H1 (cell line): ENCODE measurements at regions not wholly inside any gene's neighbourhood (a gene's known extent, or its start where the extent isn't known, plus 50 kb on each side); places are given as distances from the start of the nearest gene placed in this dataset.

Experiments used
- CTCF ChIA-PET: fragments of 300-600 bp; sonication (Branson Sonifier 250); formaldehyde crosslinking; loops from one replicate; lab custom pipeline; 2021; ENCODE audit not compliant: partially characterized antibody; lab: Charles Lee
- POLR2A ChIA-PET: fragments of 300-600 bp; sonication (Branson Sonifier 250); formaldehyde crosslinking; loops from one replicate; lab custom pipeline; 2021; ENCODE audit warnings: inconsistent platforms; ENCODE audit not compliant: partially characterized antibody; lab: Charles Lee
- DNase-seq, 2 experiments: peaks; one replicate each; pipeline versions ENCODE4 v3.0.0 to v3.0.0-alpha.2; 2010 to 2022; ENCODE audit warnings: low spot score in 2 of 2, low read depth in 1 of 2, mixed read lengths in 1 of 2
- FAIRE-seq: peaks from 2 replicates; lab custom pipeline; 2011; peaks lifted over from hg19 to GRCh38; lab: Jason Lieb, UNC
- H2AFZ ChIP-seq: 2 replicates; pipeline ENCODE4 v1.8.1; 2012; ENCODE audit warnings: low read length, inconsistent platforms
- H2AK5ac ChIP-seq: 2 replicates; pipeline ENCODE4 v1.6.1; 2013; ENCODE audit warnings: low read depth, low read length
- H2BK120ac ChIP-seq: replicated peaks from 2 replicates; pipeline ENCODE3; 2013; ENCODE audit warnings: low read depth, low read length, inconsistent platforms
- H2BK12ac ChIP-seq: 2 replicates; pipeline ENCODE4 v1.6.1; 2013; ENCODE audit warnings: low read depth, low read length
- H2BK15ac ChIP-seq: 2 replicates; pipeline ENCODE4 v1.6.1; 2013; ENCODE audit warnings: low read length
- H2BK20ac ChIP-seq: 2 replicates; pipeline ENCODE4 v1.6.1; 2013; ENCODE audit warnings: low read length
- H2BK5ac ChIP-seq: 2 replicates; pipeline ENCODE4 v1.6.1; 2013; ENCODE audit warnings: low read depth, low read length
- H3K14ac ChIP-seq: 2 replicates; pipeline ENCODE4 v1.6.1; 2013; ENCODE audit warnings: inconsistent platforms; ENCODE audit not compliant: insufficient read length
- H3K18ac ChIP-seq: 2 replicates; pipeline ENCODE4 v1.6.1; 2013; ENCODE audit warnings: low read length; ENCODE audit errors: extremely low read depth
- H3K23ac ChIP-seq: 2 replicates; pipeline ENCODE4 v1.6.1; 2013; ENCODE audit warnings: inconsistent platforms; ENCODE audit not compliant: insufficient read length
- H3K23me2 ChIP-seq: 2 replicates; pipeline ENCODE4 v1.6.1; 2013; ENCODE audit warnings: low read depth, low read length
- H3K27ac ChIP-seq: 2 replicates; pipeline ENCODE4 v1.6.1; 2011; ENCODE audit warnings: low read depth, low read length, inconsistent platforms
- H3K27me3 ChIP-seq, 4 experiments: replicated peaks in 1 of 4; 1 replicate in 1 of 4; 2 replicates in 3 of 4; pipeline versions ENCODE4 v1.6.1 to v1.8.1; 2011 to 2013; ENCODE audit warnings: low read length in 3 of 4, mild to moderate bottlenecking in 3 of 4, inconsistent platforms in 2 of 4, mixed read lengths in 2 of 4, moderate library complexity in 1 of 4; ENCODE audit not compliant: control insufficient read depth in 3 of 4, insufficient read depth in 3 of 4; ENCODE audit errors: extremely low read depth in 1 of 4
- H3K36me3 ChIP-seq, 4 experiments: 2 replicates each; pipeline versions ENCODE4 v1.6.1 to v1.8.1; 2011 to 2013; ENCODE audit warnings: mild to moderate bottlenecking in 4 of 4, low read length in 3 of 4, moderate library complexity in 2 of 4, control low read depth in 1 of 4, inconsistent platforms in 1 of 4; ENCODE audit not compliant: insufficient read depth in 4 of 4, control insufficient read depth in 2 of 4
- H3K4ac ChIP-seq: replicated peaks from 2 replicates; pipeline ENCODE3; 2013; ENCODE audit warnings: low read length, low read depth, mixed read lengths, inconsistent platforms; ENCODE audit not compliant: insufficient read length
- H3K4me1 ChIP-seq, 4 experiments: replicated peaks in 1 of 4; 1 replicate in 1 of 4; 2 replicates in 3 of 4; pipeline versions ENCODE4 v1.6.1 to v1.8.1; 2011 to 2013; ENCODE audit warnings: low read length in 3 of 4, inconsistent platforms in 2 of 4, mixed read lengths in 1 of 4; ENCODE audit not compliant: insufficient read depth in 4 of 4, control insufficient read depth in 3 of 4
- H3K4me2 ChIP-seq, 2 experiments: 2 replicates each; pipeline versions ENCODE4 v1.6.1 to v1.8.1; 2011 to 2013; ENCODE audit warnings: low read depth in 2 of 2, low read length in 2 of 2, control low read depth in 1 of 2, inconsistent platforms in 1 of 2, mild to moderate bottlenecking in 1 of 2; ENCODE audit not compliant: insufficient read depth in 1 of 2
- H3K4me3 ChIP-seq, 4 experiments: fragments of 200-600, 300-600 bp in 1 of 4; sonication (generic), shearing (Covaris generic), sonication (Bioruptor Twin) in 1 of 4; 2 replicates each; pipeline versions ENCODE4 v1.5.1 to v1.8.1; 2011 to 2016; ENCODE audit warnings: low read length in 4 of 4, low read depth in 3 of 4, control low read depth in 2 of 4, inconsistent platforms in 2 of 4, mild to moderate bottlenecking in 2 of 4, mixed read lengths in 1 of 4, moderate library complexity in 1 of 4; ENCODE audit not compliant: insufficient read depth in 2 of 4; ENCODE audit errors: extremely low read depth in 1 of 4
- H3K56ac ChIP-seq: replicated peaks from 2 replicates; pipeline ENCODE3; 2013; ENCODE audit warnings: low read depth, mild to moderate bottlenecking, mixed read lengths, low read length, inconsistent platforms; ENCODE audit not compliant: insufficient read length
- H3K79me1 ChIP-seq: 2 replicates; pipeline ENCODE4 v1.6.1; 2013; ENCODE audit warnings: low read depth, low read length, control low read depth
- H3K79me2 ChIP-seq, 2 experiments: 2 replicates each; pipeline versions ENCODE4 v1.6.1 to v1.8.1; 2012 to 2013; ENCODE audit warnings: low read length in 2 of 2, mild to moderate bottlenecking in 2 of 2, inconsistent platforms in 1 of 2; ENCODE audit not compliant: insufficient read depth in 2 of 2, control insufficient read depth in 1 of 2
- H3K9ac ChIP-seq, 4 experiments: replicated peaks in 1 of 4; 1 replicate in 1 of 4; 2 replicates in 3 of 4; pipeline versions ENCODE4 v1.6.1 to v1.8.1; 2011 to 2013; ENCODE audit warnings: low read depth in 3 of 4, low read length in 3 of 4, control low read depth in 2 of 4, mild to moderate bottlenecking in 2 of 4, moderate library complexity in 2 of 4, inconsistent platforms in 1 of 4; ENCODE audit errors: extremely low read depth in 1 of 4
- H3K9me3 ChIP-seq, 2 experiments: 2 replicates each; pipeline versions ENCODE4 v1.6.1 to v1.8.1; 2012 to 2013; ENCODE audit warnings: mild to moderate bottlenecking in 2 of 2, moderate library complexity in 2 of 2, control low read depth in 1 of 2, inconsistent platforms in 1 of 2, low read depth in 1 of 2, low read length in 1 of 2, mixed read lengths in 1 of 2; ENCODE audit not compliant: insufficient read depth in 2 of 2
- H4K20me1 ChIP-seq, 2 experiments: replicated peaks in 1 of 2; 2 replicates each; pipeline versions ENCODE3 to v1.8.1; 2011 to 2013; ENCODE audit warnings: inconsistent platforms in 2 of 2, low read length in 2 of 2, mild to moderate bottlenecking in 1 of 2; ENCODE audit not compliant: insufficient read depth in 2 of 2, control insufficient read depth in 1 of 2
- H4K5ac ChIP-seq: 2 replicates; pipeline ENCODE4 v1.6.1; 2013; ENCODE audit warnings: low read length, low read depth, mixed read lengths, inconsistent platforms; ENCODE audit not compliant: insufficient read length
- H4K8ac ChIP-seq: 2 replicates; pipeline ENCODE4 v1.8.0; 2013; ENCODE audit warnings: mild to moderate bottlenecking, moderate library complexity, low read length, inconsistent platforms; ENCODE audit not compliant: insufficient read depth; ENCODE audit errors: extremely low read depth
- H4K91ac ChIP-seq: replicated peaks from 2 replicates; pipeline ENCODE3; 2013; ENCODE audit warnings: low read length, mixed read lengths, inconsistent platforms; ENCODE audit not compliant: insufficient read length
- ASH2L ChIP-seq: fragments of 200-600, 300-600 bp; sonication (generic); IDR thresholded peaks from one replicate; pipeline ENCODE4 v1.7.1; 2017; ENCODE audit warnings: low read length
- BACH1 ChIP-seq: IDR thresholded peaks from 2 replicates; pipeline ENCODE4 v1.6.1; 2012; ENCODE audit warnings: low read length, improper control_type of control experiment
- CHD1 ChIP-seq: IDR thresholded peaks from 2 replicates; pipeline ENCODE4 v1.6.1; 2012; ENCODE audit warnings: low read depth, low read length, improper control_type of control experiment
- E2F6 ChIP-seq: IDR thresholded peaks from 2 replicates; pipeline ENCODE4 v1.6.1; 2012; ENCODE audit warnings: inconsistent platforms
- EGR1 ChIP-seq: IDR thresholded peaks from 2 replicates; pipeline ENCODE4 v1.6.1; 2011; ENCODE audit warnings: low read depth, low read length, borderline replicate concordance
- HDAC6 ChIP-seq: IDR thresholded peaks from one replicate; pipeline ENCODE4 v1.7.1; 2012; ENCODE audit warnings: low read depth, mild to moderate bottlenecking, inconsistent platforms, low read length, moderate library complexity
- RNF2 ChIP-seq: fragments of 200-900, 300-1000 bp; sonication (generic); IDR thresholded peaks from 2 replicates; pipeline ENCODE4 v1.7.1; 2016; ENCODE audit warnings: borderline replicate concordance, low read depth, mild to moderate bottlenecking, antibody characterized with exemption, low read length; ENCODE audit not compliant: poor library complexity, severe bottlenecking; ENCODE audit errors: missing control alignments
- SP2 ChIP-seq: IDR thresholded peaks from 2 replicates; pipeline ENCODE4 v1.6.1; 2012; ENCODE audit warnings: mild to moderate bottlenecking, low read length, inconsistent platforms
- SP4 ChIP-seq: IDR thresholded peaks from 2 replicates; pipeline ENCODE4 v1.6.1; 2012; ENCODE audit warnings: low read length, inconsistent platforms
- TAF7 ChIP-seq: optimal IDR thresholded peaks from 2 replicates; pipeline ENCODE3; 2011; ENCODE audit warnings: low read depth, mild to moderate bottlenecking, inconsistent platforms, low read length, moderate library complexity, borderline replicate concordance
- TEAD4 ChIP-seq: IDR thresholded peaks from 2 replicates; pipeline ENCODE4 v1.6.1; 2012; ENCODE audit warnings: low read depth, low read length, inconsistent platforms, mixed read lengths
- WGBS, 2 experiments: shearing (Covaris generic) in 1 of 2; methylation state at CpG; one replicate each; pipeline versions ENCODE4 v1.1.6 to v1.1.7; 2013 to 2015; ENCODE audit warnings: low lambda C conversion rate in 2 of 2, mixed read lengths in 2 of 2, inconsistent platforms in 1 of 2, low coverage in 1 of 2, missing lambda C conversion rate in 1 of 2; ENCODE audit not compliant: insufficient replicate concordance in 2 of 2, insufficient coverage in 1 of 2, insufficient read length in 1 of 2; ENCODE audit errors: extremely low coverage in 1 of 2, missing lambda C conversion rate in 1 of 2; 5-methylcytosine and 5-hydroxymethylcytosine counted together

GRCh38 chr6:118401325-118401975 lies 146.6 kb upstream of the PLN start:
- DNase-seq = no peak
- Histone ChIP-seq H3K4me2 (no peak overlapping the region), H3K4me1 (no peaks in the 10 kb centered on the region), H2BK5ac (no peak overlapping the region), H3K9ac (no peak overlapping the region), H3K9me3 (no peaks in the 10 kb centered on the region), H2BK120ac (no peak overlapping the region), H3K4ac (no peak overlapping the region), H3K27ac (no peak overlapping the region), H4K91ac (no peak overlapping the region), H3K27me3 (no peaks in the 10 kb centered on the region), H3K23ac (no peak overlapping the region), H3K23me2 (no peaks in the 10 kb centered on the region), H2BK12ac (no peak overlapping the region), H2AK5ac (no peak overlapping the region), H3K36me3 (no peaks in the 10 kb centered on the region), H3K4me3 (no peak overlapping the region), H3K79me1 (no peaks in the 10 kb centered on the region), H4K20me1 (no peaks in the 10 kb centered on the region), H4K8ac (no peak overlapping the region), H3K18ac (no peak overlapping the region), H3K79me2 (no peaks in the 10 kb centered on the region), H3K56ac (no peak overlapping the region), H2BK15ac (no peak overlapping the region), H3K14ac (no peak overlapping the region), H4K5ac (no peak overlapping the region), H2BK20ac (no peak overlapping the region), H2AFZ (no peak overlapping the region)
- CTCF ChIA-PET = interaction anchor here (0.7 to 1.3 kb wide), 3 partner anchors 9 to 375 kb away, joined by 3 to 4 read pairs (median 3); no protein-coding TSS in a partner anchor
- FAIRE-seq = no peak
- POLR2A ChIA-PET = no interaction called here
- 87% methylated on average over 3 of the region's 3 CpGs; no CpG with 5 or more reads in 1 of the 2 experiments for WGBS, 2 experiments
- TF ChIP-seq HDAC6 = no peak
- TF ChIP-seq TEAD4 = no peak
- TF ChIP-seq EGR1 = no peak
- no peak for TF ChIP-seq ASH2L
- no peak for TF ChIP-seq CHD1
- no peak for TF ChIP-seq SP2
- TF ChIP-seq E2F6 = no peak
- TF ChIP-seq BACH1 = no peak
- TF ChIP-seq TAF7 = no peak
- TF ChIP-seq SP4 = no peak
- TF ChIP-seq RNF2 = no peak
